HG02973 (cell line): ENCODE measurements at regions not wholly inside any gene's neighbourhood (a gene's known extent, or its start where the extent isn't known, plus 50 kb on each side); places are given as distances from the start of the nearest gene placed in this dataset.
"Not testable (repeated sequence)": the region's sequence is repeated elsewhere in the genome, so short reads cannot be mapped to it uniquely, and the experiment has no call there.

Experiments
- ATAC-seq: cut with Tn5 transposase; IDR thresholded peaks from one replicate; pipeline ENCODE4 v1.9.1; 2021; ENCODE audit warnings: moderate library complexity; ENCODE audit not compliant: unreplicated experiment

GRCh38 chr13:106107061-106107460, 428.4 kb downstream of the EFNB2 start:
- ATAC-seq = no peak

GRCh38 chr13:106105153-106105552, 430.3 kb downstream of the EFNB2 start:
- ATAC-seq = no peak

GRCh38 chr13:106104281-106104901, 431.1 kb downstream of the EFNB2 start:
- no peak for ATAC-seq

GRCh38 chr13:106103779-106104178, 431.7 kb downstream of the EFNB2 start:
- ATAC-seq = no peak

- ATAC-seq = no peak
Measured at GRCh38 chr13:106102786-106103185, 432.7 kb downstream of the EFNB2 start.

GRCh38 chr13:106101201-106101600, 434.3 kb downstream of the EFNB2 start:
- no peak for ATAC-seq

GRCh38 chr13:106100171-106100919, 435.1 kb downstream of the EFNB2 start:
- ATAC-seq = no peak

GRCh38 chr13:106099765-106100164, 435.7 kb downstream of the EFNB2 start:
- no peak for ATAC-seq

GRCh38 chr13:106098778-106099177, 436.7 kb downstream of the EFNB2 start:
- no peak for ATAC-seq

GRCh38 chr13:106096661-106097092, 438.8 kb downstream of the EFNB2 start:
- no peak for ATAC-seq

- no peak for ATAC-seq
Measured at GRCh38 chr13:106095919-106096318, 439.5 kb downstream of the EFNB2 start.

GRCh38 chr13:106095406-106095805, 440.1 kb downstream of the EFNB2 start:
- no peak for ATAC-seq

- ATAC-seq = no peak
Measured at GRCh38 chr13:106090001-106090400, 445.5 kb downstream of the EFNB2 start.

GRCh38 chr13:106089261-106089980, 446.0 kb downstream of the EFNB2 start:
- ATAC-seq = no peak

GRCh38 chr13:106088085-106088484, 447.4 kb downstream of the EFNB2 start:
- no peak for ATAC-seq

GRCh38 chr13:106087201-106087600, 448.3 kb downstream of the EFNB2 start:
- ATAC-seq = no peak

GRCh38 chr13:106083620-106084350, 451.7 kb downstream of the EFNB2 start:
- no peak for ATAC-seq

GRCh38 chr13:106081221-106081620, 454.2 kb downstream of the EFNB2 start:
- not testable (repeated sequence) for ATAC-seq

GRCh38 chr13:106078191-106078590, 457.3 kb downstream of the EFNB2 start:
- no peak for ATAC-seq

- ATAC-seq = no peak
Measured at GRCh38 chr13:106077017-106077416, 458.4 kb downstream of the EFNB2 start.

- ATAC-seq = no peak
Measured at GRCh38 chr13:106072014-106072413, 463.4 kb downstream of the EFNB2 start.
